Activated T-helper 1 cell treated with anti-CD3 and anti-CD28 coated beads, Interleukin-12 subunit alpha, Interleukin-12 subunit beta, Interleukin-2, Interleukin-4 antibody, amounts not matched to agents 30 ng/mL and 10 ng/mL and 1 ng/mL, durations not matched to agents 14 hours and 24 hours and 36 hours (primary cell): ENCODE measurements at regions not wholly inside any gene's neighbourhood (a gene's known extent, or its start where the extent isn't known, plus 50 kb on each side); places are given as distances from the start of the nearest gene placed in this dataset.

Source experiments
- DNase-seq: peaks from one replicate; pipeline ENCODE4 v3.0.0; 2021; ENCODE audit warnings: low spot score
- H3K27ac Mint-ChIP-seq: one replicate; pipeline ENCODE4 v1.8.0; 2021; ENCODE audit warnings: mild to moderate bottlenecking, mixed read lengths
- H3K27me3 Mint-ChIP-seq: one replicate; pipeline ENCODE4 v1.8.0; 2022; ENCODE audit warnings: mild to moderate bottlenecking, moderate library complexity, mixed read lengths; ENCODE audit not compliant: insufficient read depth
- H3K36me3 Mint-ChIP-seq: one replicate; pipeline ENCODE4 v1.8.0; 2021; ENCODE audit warnings: low read depth, mixed read lengths
- H3K4me1 Mint-ChIP-seq: one replicate; pipeline ENCODE4 v1.8.0; 2021; ENCODE audit warnings: low read depth, mixed read lengths
- H3K4me3 Mint-ChIP-seq: one replicate; pipeline ENCODE4 v1.8.0; 2021; ENCODE audit warnings: mild to moderate bottlenecking, moderate library complexity, mixed read lengths
- H3K9me3 Mint-ChIP-seq: one replicate; pipeline ENCODE4 v1.8.0; 2021; ENCODE audit warnings: mixed read lengths
- intact Hi-C: fragments of 100-400 bp; cut with micrococcal nuclease; formaldehyde crosslinking; loops from one replicate; pipeline ENCODE4 v1.15.1; 2024

DNA sequence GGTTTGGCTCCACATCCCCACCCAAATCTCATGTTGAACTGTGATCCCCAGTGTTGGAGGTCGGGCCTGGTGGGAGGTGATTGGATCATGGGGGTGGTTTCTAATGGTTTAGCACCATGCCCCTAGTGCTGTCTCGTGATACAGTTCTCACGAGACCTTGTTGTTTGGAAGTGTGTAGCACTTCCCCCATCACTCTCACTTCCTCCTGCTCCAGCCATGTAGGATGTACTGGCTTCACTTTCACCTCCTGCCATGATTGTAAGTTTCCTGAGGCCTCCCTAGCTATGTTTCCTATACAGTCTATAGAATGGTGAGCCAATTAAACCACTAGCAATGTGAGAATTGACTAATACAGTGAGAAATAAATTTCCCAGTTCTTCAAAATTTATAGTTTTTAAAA, 325.9 kb downstream of the FSIP2 start:
- intact Hi-C loops: no loop called here
- H3K9me3 Mint-ChIP-seq: no peaks in the 10 kb centered on the region
- H3K4me1 Mint-ChIP-seq: no peaks in the 10 kb centered on the region
- H3K27ac Mint-ChIP-seq: no peak overlapping the region
- no peak for DNase-seq
- no peak overlapping the region for H3K4me3 Mint-ChIP-seq
- H3K27me3 Mint-ChIP-seq: no peaks in the 10 kb centered on the region
- no peaks in the 10 kb centered on the region for H3K36me3 Mint-ChIP-seq

DNA sequence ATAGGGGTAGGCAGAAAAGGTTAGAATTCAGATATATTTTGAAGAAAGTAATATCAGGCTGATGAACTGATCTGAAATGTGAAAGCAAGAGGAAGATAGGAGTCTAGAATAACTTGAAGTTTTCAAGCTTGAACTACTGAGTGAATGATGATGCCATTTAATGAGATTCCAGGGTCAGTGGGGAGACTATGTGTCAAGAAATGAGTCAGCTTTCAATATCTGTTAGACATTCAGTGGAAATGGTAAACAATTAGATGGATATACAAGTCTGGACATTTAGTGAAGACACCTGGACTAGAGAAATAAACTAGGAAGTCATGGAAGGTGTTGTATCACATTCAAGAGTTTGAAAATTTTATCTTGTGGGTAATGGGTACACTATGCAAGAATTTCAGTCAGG, 326.9 kb downstream of the FSIP2 start:
- no peaks in the 10 kb centered on the region for H3K36me3 Mint-ChIP-seq
- H3K4me3 Mint-ChIP-seq: no peak overlapping the region
- H3K27me3 Mint-ChIP-seq: no peaks in the 10 kb centered on the region
- H3K27ac Mint-ChIP-seq: no peak overlapping the region
- no peak for DNase-seq
- no peaks in the 10 kb centered on the region for H3K4me1 Mint-ChIP-seq
- no peaks in the 10 kb centered on the region for H3K9me3 Mint-ChIP-seq
- intact Hi-C loops: no loop called here

DNA sequence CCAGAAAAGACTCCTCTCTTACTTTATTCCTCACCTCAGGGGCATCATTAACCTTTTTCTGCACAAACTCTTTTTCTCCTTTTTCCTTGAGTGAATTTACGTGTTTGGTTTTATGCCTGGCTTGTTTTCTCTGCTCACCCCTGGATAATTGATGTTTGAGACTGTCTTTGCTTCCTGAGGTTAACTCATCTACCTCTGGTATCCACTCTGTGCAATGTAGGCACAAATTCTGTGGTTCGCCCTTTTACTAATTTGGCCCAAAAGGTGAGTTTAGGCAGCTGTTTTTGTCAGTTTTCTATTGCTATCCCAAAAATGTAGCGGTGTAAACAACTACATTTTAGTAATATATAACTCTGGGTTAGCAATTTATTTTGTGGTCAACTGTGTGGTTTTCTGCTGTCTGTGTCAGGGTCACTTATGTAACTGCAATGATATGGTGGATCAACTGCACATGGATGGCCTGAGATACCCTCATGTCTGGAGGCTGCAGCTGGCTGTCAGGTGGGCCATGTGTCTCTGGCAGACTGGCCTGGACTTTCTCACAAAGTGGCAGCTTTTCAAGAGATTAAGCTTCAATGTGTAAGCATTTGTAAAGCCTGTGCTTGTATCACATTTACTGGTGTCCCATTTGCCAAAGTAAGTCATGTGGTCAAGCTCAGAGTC, 329.7 kb downstream of the FSIP2 start:
- intact Hi-C loops: no loop called here
- H3K27me3 Mint-ChIP-seq: no peaks in the 10 kb centered on the region

DNA sequence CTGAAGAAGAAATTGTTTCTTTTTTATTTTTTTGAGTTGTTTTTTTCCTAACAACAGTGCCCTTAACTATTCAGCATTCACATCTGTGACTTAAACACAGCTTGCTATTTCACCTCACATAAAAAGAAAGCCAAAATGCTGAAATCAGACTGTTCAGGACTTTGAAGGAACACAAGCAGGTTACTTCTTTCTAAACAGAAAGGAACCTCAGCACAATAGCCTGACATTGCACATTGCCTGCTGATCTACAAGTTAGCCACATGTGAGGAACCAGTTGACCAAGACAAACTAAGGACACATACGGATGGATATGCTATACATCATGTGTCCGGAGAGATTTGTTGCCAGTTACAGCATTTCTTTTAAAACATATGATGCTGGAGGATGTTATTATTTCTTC, 331.1 kb downstream of the FSIP2 start:
- intact Hi-C loops: no loop called here
- no peaks in the 10 kb centered on the region for H3K27me3 Mint-ChIP-seq
- no peak overlapping the region for H3K27ac Mint-ChIP-seq
- no peaks in the 10 kb centered on the region for H3K9me3 Mint-ChIP-seq
- H3K4me1 Mint-ChIP-seq: no peaks in the 10 kb centered on the region
- no peaks in the 10 kb centered on the region for H3K36me3 Mint-ChIP-seq
- H3K4me3 Mint-ChIP-seq: no peak overlapping the region
- no peak for DNase-seq

More for the DNA sequence above, 329.7 kb downstream of the FSIP2 start:
- Mint-ChIP-seq H3K36me3 (no peaks in the 10 kb centered on the region), H3K4me1 (no peaks in the 10 kb centered on the region), H3K4me3 (no peak overlapping the region), H3K27ac (no peak overlapping the region), H3K9me3 (no peaks in the 10 kb centered on the region)
- DNase-seq: no peak

DNA sequence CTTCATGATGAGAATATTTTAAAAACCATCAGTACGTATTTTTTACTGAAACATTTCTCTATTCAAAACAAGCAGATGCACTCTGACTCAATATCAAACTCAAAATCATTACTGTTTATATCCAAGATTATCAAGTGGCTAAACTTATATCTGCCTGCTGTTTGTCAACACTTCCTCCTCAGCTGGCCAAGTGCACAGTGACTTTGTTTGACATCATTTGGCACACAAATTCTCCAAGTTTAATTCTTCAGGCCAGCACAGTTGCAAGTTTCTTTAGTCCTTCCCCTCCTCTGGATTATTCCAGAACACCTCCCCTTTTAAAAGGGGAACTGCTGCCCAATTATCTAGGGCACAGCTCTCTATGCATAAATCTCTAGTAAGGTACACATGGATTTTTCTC, 346.6 kb downstream of the FSIP2 start:
- Mint-ChIP-seq H3K4me3 (no peak overlapping the region), H3K27me3 (no peaks in the 10 kb centered on the region), H3K36me3 (no peaks in the 10 kb centered on the region), H3K4me1 (no peaks in the 10 kb centered on the region), H3K27ac (no peak overlapping the region), H3K9me3 (no peaks in the 10 kb centered on the region)
- intact Hi-C loops: no loop called here
- no peak for DNase-seq

DNA sequence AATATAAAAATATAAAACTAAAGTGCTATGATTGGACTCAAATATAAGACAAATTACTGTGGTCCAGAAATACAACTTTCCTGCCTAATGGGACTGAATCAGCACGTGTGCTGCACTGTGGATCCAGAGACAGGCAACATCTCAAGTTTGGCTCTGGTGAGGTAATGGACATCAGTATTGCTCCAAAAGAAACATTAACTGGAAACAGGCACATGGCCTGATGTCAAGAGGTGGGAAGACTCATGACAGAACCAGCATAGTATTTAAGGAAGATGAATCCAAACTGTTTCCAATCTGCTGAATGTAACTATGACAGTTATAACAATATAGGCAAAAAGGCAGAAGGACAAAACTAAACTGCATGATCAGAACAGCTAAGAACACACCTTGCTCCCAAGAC, 354.6 kb downstream of the FSIP2 start:
- DNase-seq: no peak
- Mint-ChIP-seq H3K9me3 (no peaks in the 10 kb centered on the region), H3K27me3 (no peaks in the 10 kb centered on the region), H3K36me3 (no peaks in the 10 kb centered on the region), H3K4me3 (no peak overlapping the region), H3K27ac (no peak overlapping the region), H3K4me1 (no peaks in the 10 kb centered on the region)
- intact Hi-C loops: no loop called here

DNA sequence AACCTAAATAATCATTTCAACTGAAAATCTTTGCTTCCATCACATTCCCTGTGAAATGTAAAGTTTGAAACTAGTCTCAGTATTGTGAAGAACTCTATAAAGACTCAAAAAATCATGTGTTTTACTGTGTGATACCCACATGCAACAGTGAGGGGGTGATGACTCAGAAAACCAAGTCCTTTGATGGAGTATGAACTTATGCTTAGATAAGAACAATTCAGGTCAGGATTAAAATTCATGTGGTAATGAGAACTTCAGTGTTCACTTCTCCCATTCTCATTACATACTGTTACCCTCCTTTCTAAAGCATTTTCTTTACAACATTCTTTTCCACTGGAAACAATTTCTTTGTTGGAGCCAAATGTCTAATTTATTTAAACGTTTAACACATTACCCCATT, 360.2 kb downstream of the FSIP2 start:
- Mint-ChIP-seq H3K4me3 (no peak overlapping the region), H3K36me3 (no peaks in the 10 kb centered on the region), H3K4me1 (no peaks in the 10 kb centered on the region), H3K27ac (no peak overlapping the region), H3K9me3 (no peaks in the 10 kb centered on the region), H3K27me3 (no peaks in the 10 kb centered on the region)
- no peak for DNase-seq
- intact Hi-C loops: no loop called here

DNA sequence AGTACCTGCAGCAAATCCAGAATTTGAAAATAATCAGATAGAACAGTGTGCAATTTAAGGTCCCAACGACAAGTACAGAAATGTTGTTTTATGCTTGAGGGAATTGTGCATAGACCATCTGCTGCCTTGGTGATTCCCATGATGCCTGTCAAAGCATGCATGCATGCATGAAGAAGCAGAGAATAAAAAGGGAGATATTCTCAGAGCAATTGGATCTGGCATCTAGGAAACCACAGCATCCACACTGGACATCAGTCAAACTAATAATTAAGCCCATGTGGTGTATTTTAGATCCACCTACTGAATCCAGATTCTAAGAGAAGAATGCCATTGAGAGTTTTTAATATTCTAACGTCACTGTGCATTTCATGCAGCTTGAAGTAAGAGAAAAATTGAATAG, 361.2 kb downstream of the FSIP2 start:
- Mint-ChIP-seq H3K4me3 (no peak overlapping the region), H3K4me1 (no peaks in the 10 kb centered on the region), H3K27me3 (no peaks in the 10 kb centered on the region), H3K27ac (no peak overlapping the region), H3K36me3 (no peaks in the 10 kb centered on the region), H3K9me3 (no peaks in the 10 kb centered on the region)
- intact Hi-C loops: no loop called here
- no peak for DNase-seq

DNA sequence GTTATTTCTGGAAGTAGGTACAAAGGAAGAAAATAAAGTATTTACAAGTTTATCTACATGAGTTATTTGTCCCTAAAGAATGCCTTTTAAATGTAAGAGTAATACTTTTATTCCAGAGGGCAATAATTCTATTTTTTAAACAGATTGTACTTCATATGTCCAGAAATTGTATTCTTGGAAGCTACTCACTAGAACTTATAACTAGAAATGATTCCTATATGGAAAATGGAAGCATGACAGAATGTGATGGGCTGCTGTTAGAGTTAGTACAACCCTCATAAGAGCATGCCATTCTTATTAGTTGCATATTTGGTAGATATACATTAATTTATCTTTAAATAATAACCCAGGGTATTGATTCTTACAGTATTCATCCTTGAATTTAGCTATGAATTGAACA, 362.0 kb downstream of the FSIP2 start:
- Mint-ChIP-seq H3K36me3 (no peaks in the 10 kb centered on the region), H3K4me1 (no peaks in the 10 kb centered on the region), H3K27me3 (no peaks in the 10 kb centered on the region), H3K4me3 (no peak overlapping the region), H3K27ac (no peak overlapping the region), H3K9me3 (no peaks in the 10 kb centered on the region)
- DNase-seq: no peak
- intact Hi-C loops: no loop called here

DNA sequence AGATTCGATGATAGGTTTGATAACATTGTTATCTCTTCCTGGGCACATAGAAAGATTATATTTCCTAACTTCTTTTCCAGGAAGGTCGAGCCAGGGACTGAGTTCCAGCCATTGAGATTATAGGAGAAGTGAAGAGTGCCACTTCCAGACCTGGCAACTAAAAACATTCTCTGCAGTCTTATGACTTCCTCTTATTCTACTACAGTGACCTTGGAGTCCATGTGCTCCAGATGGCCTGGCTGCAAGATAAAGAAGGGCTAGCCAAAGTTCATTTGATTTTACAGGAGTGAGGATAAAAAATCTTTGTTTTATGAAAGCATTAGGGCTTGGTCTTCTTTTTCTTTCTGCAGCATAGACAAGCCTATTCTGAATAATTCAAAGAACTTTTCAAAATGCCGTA, 363.0 kb downstream of the FSIP2 start:
- Mint-ChIP-seq H3K27me3 (no peaks in the 10 kb centered on the region), H3K4me1 (no peaks in the 10 kb centered on the region), H3K4me3 (no peak overlapping the region), H3K36me3 (no peaks in the 10 kb centered on the region), H3K9me3 (no peaks in the 10 kb centered on the region), H3K27ac (no peak overlapping the region)
- intact Hi-C loops: no loop called here
- DNase-seq: no peak

DNA sequence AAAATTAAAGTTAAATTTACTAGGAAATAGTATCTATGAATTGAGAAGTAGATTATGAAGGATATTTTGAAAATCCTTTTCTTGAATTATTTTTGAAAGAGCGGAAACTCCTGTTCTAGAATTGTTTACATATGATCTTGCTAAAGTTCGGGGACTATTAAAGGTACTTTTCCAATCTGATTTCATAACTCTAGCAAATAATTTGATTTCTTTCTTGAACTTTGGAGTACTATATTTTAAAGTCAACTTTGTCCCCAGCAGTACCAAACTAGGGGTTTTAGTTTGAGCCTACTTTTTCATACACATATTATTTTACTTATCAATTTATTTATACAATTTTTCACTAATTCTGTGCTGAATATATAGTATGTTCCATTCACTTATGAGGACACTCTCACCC, 364.7 kb downstream of the FSIP2 start:
- H3K4me3 Mint-ChIP-seq: no peak overlapping the region
- no peak overlapping the region for H3K27ac Mint-ChIP-seq
- intact Hi-C loops: no loop called here
- no peak for DNase-seq
- H3K36me3 Mint-ChIP-seq: no peaks in the 10 kb centered on the region
- no peaks in the 10 kb centered on the region for H3K9me3 Mint-ChIP-seq
- H3K27me3 Mint-ChIP-seq: no peaks in the 10 kb centered on the region
- no peaks in the 10 kb centered on the region for H3K4me1 Mint-ChIP-seq

DNA sequence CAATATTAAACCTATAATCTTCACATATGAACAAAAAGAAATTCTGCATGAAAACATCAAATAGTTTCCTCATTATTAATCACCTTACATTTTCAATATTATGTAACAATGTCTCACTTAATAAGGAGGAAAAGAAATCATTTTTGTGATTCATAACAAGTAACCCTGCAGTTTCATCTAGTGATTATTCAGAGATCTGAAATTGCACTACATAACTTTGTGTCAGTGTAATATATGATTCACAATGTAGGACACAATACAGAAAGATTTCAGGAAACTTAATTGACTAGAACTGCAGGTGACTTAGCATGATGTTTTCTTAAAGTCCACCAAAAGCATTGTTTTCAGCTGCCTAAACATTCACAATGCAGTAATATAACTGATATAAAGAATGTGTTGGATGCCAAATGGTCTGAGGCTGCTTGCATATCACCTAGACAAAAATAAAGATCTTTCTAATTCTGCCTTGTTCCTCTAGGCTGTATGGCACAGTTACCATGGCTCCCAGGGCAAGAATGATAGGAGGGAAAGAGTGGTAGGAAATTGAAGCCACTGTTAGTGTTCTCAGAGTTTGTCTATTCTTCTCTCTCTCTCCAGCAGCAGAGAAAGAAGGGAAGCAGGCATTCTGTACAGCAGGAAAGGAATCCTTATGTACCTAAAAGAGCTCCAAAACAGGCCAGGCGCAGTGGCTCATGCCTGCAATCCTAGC, 366.6 kb downstream of the FSIP2 start:
- H3K27me3 Mint-ChIP-seq: no peaks in the 10 kb centered on the region
- no peak overlapping the region for H3K4me3 Mint-ChIP-seq
- intact Hi-C loops: no loop called here
- no peak overlapping the region for H3K27ac Mint-ChIP-seq
- no peak for DNase-seq
- H3K4me1 Mint-ChIP-seq: no peaks in the 10 kb centered on the region
- H3K9me3 Mint-ChIP-seq: no peaks in the 10 kb centered on the region
- H3K36me3 Mint-ChIP-seq: no peaks in the 10 kb centered on the region

DNA sequence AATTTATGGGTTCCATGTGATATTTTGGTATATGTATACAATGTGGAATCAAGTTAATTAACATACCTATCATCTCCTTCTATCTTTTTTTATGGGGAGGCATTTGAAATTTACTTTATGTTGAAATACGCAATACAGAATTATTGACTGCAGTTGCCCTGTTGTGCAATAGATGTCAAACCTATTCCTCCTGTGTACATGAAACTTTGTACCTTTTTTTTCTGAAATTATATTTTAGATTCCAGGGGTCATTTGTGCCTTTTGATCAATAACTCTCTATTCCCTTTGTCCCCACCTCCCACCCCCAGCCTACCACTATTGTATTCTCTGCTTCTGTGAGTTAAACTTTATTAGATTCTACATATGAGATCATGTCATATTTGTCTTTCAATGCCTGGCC, 369.9 kb downstream of the FSIP2 start:
- Mint-ChIP-seq H3K9me3 (peaks cover 2% of the 10 kb centered on the region), H3K27ac (no peak overlapping the region), H3K36me3 (no peaks in the 10 kb centered on the region), H3K27me3 (no peaks in the 10 kb centered on the region), H3K4me3 (no peak overlapping the region), H3K4me1 (no peaks in the 10 kb centered on the region)
- no peak for DNase-seq
- intact Hi-C loops: no loop called here

DNA sequence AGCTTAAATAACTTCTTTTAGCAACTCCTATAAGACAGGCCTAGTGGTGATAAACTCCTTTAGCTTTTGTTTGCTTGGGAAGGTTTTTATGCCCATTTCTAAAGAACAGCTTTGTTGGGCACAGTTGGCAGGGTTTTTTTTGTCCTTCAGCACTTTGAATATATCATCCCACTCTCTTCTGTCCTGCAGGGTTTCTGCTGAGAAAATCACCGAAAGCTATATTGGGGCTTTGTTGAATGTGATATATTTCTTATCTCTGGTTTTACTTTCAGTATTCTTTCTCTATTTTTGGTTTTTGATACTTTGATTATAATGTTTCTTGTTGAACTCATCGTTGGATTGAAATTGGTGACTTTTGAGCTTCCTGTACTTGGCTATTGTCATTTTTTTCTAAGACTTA, 372.8 kb upstream of the ZC3H15 start:
- no peak for DNase-seq
- Mint-ChIP-seq H3K9me3 (peaks cover 4% of the 10 kb centered on the region), H3K27me3 (no peaks in the 10 kb centered on the region), H3K4me3 (no peak overlapping the region), H3K36me3 (no peaks in the 10 kb centered on the region), H3K4me1 (no peaks in the 10 kb centered on the region), H3K27ac (no peak overlapping the region)
- intact Hi-C loops: no loop called here
